ENCODE measurements at regions not wholly inside any gene's neighbourhood (a gene's known extent, or its start where the extent isn't known, plus 50 kb on each side); places are given as distances from the start of the nearest gene placed in this dataset.

DNA sequence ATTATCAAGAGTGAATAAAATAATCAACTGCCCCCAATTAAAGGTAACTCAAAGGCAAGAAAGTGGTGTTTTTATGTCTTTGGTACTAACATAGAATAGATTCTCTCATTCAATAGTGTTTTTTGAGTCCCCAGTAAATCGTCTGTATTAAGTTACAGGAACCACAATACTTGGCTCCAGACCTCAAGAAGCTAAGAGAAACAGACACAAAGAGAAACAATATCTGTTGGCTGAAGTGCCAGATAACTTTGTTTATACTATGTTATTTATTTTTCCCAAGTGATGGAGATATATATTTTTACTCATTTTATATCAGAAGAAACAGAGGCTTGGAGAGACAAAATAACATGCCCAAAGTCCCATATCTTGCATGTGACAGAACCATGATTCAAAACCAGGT lies 201.7 kb upstream of the HNRNPA3 start:
- TF ChIP-seq, protein P1, sequence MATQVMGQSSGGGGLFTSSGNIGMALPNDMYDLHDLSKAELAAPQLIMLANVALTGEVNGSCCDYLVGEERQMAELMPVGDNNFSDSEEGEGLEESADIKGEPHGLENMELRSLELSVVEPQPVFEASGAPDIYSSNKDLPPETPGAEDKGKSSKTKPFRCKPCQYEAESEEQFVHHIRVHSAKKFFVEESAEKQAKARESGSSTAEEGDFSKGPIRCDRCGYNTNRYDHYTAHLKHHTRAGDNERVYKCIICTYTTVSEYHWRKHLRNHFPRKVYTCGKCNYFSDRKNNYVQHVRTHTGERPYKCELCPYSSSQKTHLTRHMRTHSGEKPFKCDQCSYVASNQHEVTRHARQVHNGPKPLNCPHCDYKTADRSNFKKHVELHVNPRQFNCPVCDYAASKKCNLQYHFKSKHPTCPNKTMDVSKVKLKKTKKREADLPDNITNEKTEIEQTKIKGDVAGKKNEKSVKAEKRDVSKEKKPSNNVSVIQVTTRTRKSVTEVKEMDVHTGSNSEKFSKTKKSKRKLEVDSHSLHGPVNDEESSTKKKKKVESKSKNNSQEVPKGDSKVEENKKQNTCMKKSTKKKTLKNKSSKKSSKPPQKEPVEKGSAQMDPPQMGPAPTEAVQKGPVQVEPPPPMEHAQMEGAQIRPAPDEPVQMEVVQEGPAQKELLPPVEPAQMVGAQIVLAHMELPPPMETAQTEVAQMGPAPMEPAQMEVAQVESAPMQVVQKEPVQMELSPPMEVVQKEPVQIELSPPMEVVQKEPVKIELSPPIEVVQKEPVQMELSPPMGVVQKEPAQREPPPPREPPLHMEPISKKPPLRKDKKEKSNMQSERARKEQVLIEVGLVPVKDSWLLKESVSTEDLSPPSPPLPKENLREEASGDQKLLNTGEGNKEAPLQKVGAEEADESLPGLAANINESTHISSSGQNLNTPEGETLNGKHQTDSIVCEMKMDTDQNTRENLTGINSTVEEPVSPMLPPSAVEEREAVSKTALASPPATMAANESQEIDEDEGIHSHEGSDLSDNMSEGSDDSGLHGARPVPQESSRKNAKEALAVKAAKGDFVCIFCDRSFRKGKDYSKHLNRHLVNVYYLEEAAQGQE (tag by site-specific recombination; IDR thresholded peaks at IDR 0.05), result no peak
- TF ChIP-seq, protein P2, sequence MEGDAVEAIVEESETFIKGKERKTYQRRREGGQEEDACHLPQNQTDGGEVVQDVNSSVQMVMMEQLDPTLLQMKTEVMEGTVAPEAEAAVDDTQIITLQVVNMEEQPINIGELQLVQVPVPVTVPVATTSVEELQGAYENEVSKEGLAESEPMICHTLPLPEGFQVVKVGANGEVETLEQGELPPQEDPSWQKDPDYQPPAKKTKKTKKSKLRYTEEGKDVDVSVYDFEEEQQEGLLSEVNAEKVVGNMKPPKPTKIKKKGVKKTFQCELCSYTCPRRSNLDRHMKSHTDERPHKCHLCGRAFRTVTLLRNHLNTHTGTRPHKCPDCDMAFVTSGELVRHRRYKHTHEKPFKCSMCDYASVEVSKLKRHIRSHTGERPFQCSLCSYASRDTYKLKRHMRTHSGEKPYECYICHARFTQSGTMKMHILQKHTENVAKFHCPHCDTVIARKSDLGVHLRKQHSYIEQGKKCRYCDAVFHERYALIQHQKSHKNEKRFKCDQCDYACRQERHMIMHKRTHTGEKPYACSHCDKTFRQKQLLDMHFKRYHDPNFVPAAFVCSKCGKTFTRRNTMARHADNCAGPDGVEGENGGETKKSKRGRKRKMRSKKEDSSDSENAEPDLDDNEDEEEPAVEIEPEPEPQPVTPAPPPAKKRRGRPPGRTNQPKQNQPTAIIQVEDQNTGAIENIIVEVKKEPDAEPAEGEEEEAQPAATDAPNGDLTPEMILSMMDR (tag by site-specific recombination; IDR thresholded peaks at IDR 0.05), result no peak
- TF ChIP-seq ZNF138 (tag by site-specific recombination; IDR thresholded peaks at IDR 0.05; ENCODE audit: borderline replicate concordance), result no peak
- TF ChIP-seq ZNF544 (tag by site-specific recombination; IDR thresholded peaks at IDR 0.05), result no peak
- no peak for TF ChIP-seq ZNF202 (tag by site-specific recombination; IDR thresholded peaks at IDR 0.05; ENCODE audit: borderline replicate concordance)
- no peak for TF ChIP-seq ZNF654 (tag by site-specific recombination; IDR thresholded peaks at IDR 0.05; ENCODE audit: low read depth)
